DND-41 (cell line): ENCODE measurements at regions not wholly inside any gene's neighbourhood (a gene's known extent, or its start where the extent isn't known, plus 50 kb on each side); places are given as distances from the start of the nearest gene placed in this dataset.

Experiments
- ATAC-seq: fragments of 200-7000 bp; cut with Tn5 transposase; 3 replicates; pipeline ENCODE4 v1.9.1; 2021; ENCODE audit warnings: low read depth; ENCODE audit not compliant: insufficient read depth
- DNase-seq: peaks from one replicate; pipeline ENCODE4 v3.0.0-alpha.2; 2020
- H2AFZ ChIP-seq: 2 replicates; pipeline ENCODE4 v1.6.0; 2012; ENCODE audit warnings: low read depth, low read length
- H3K27ac ChIP-seq: 2 replicates; pipeline ENCODE4 v1.5.1; 2012; ENCODE audit warnings: low read length, inconsistent platforms
- H3K27me3 ChIP-seq: fragments of 200-600 bp; sonication (generic); 2 replicates; pipeline ENCODE4 v1.6.0; 2012; ENCODE audit warnings: low read length, mild to moderate bottlenecking, inconsistent platforms; ENCODE audit not compliant: insufficient read depth, poor library complexity
- H3K36me3 ChIP-seq: 2 replicates; pipeline ENCODE4 v1.5.1; 2012; ENCODE audit warnings: low read length, inconsistent platforms; ENCODE audit not compliant: insufficient read depth
- H3K4me1 ChIP-seq: 2 replicates; pipeline ENCODE4 v1.5.1; 2012; ENCODE audit warnings: mild to moderate bottlenecking, low read length; ENCODE audit not compliant: insufficient read depth
- H3K4me2 ChIP-seq: 2 replicates; pipeline ENCODE4 v1.6.0; 2012; ENCODE audit warnings: mild to moderate bottlenecking, moderate library complexity, low read length, inconsistent platforms; ENCODE audit not compliant: insufficient read depth
- H3K4me3 ChIP-seq, 2 experiments: fragments of 200-600 bp in 1 of 2; shearing (Covaris generic) in 1 of 2; 2 replicates each; pipeline ENCODE4 v1.5.1; 2012 to 2016; ENCODE audit warnings: inconsistent platforms in 2 of 2, low read length in 2 of 2, mild to moderate bottlenecking in 2 of 2, low read depth in 1 of 2, moderate library complexity in 1 of 2
- H3K79me2 ChIP-seq: 2 replicates; pipeline ENCODE4 v1.6.0; 2012; ENCODE audit warnings: low read length, inconsistent platforms; ENCODE audit not compliant: insufficient read depth
- H3K9ac ChIP-seq: 2 replicates; pipeline ENCODE4 v1.6.0; 2012; ENCODE audit warnings: low read depth, mild to moderate bottlenecking, inconsistent platforms, low read length, moderate library complexity
- H3K9me3 ChIP-seq: 2 replicates; pipeline ENCODE4 v1.5.1; 2012; ENCODE audit warnings: low read length, moderate library complexity, mild to moderate bottlenecking, inconsistent platforms; ENCODE audit not compliant: insufficient read depth, severe bottlenecking
- H4K20me1 ChIP-seq: 2 replicates; pipeline ENCODE4 v1.6.0; 2012; ENCODE audit warnings: low read length; ENCODE audit not compliant: insufficient read depth
- EZH2 ChIP-seq: IDR thresholded peaks from 3 replicates; pipeline ENCODE4 v1.6.1; 2012; ENCODE audit warnings: borderline replicate concordance, low read depth, mild to moderate bottlenecking, moderate library complexity, low read length, inconsistent platforms; ENCODE audit not compliant: severe bottlenecking
- TF ChIP-seq, protein P1 (sequence below): IDR thresholded peaks from 2 replicates; pipeline ENCODE4 v1.5.1; 2012; ENCODE audit warnings: borderline replicate concordance, low read length, moderate library complexity, mild to moderate bottlenecking; ENCODE audit not compliant: poor library complexity, severe bottlenecking; ENCODE audit errors: extremely low read depth

DNA sequence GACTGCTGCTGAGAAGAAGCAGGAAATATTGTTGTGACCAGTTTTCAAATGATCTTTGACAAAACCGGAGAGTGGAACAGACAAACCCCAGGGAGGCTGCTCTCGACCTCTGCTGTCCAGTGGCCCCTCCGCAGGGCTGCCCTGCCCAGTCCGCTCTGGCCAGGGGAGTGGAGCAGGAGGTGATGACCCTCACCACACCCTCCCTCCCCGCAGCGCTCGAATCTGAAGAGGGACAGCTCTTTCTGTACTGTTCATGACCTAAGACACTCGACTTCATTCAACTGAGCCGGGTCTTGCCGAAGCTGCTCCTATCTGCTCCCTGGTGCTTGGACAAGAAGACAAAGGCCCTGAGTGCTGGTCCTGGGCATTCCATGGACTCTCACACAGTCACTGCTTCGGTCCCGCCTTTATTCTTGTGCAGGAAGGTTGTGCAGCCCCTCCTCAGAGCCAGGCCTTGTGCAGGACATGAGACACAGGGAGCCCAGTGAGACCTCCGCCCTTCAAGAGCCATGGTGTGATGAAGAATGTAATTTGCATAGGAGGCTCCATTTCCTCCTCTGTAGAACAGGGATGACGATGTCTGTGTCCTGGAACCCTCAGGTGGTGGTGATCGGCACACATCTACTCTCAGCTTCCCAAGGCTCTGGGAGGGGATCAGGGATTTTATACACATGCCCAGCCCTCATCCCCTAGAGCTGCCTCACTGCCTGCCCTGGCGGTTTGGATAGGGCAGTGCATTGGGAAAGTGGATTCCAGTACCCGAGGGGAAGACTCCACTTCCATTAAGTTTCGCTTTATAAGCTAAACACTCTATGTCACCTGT, 97.1 kb upstream of the PRR20G start:
- Histone ChIP-seq H3K4me3 (no peak overlapping the region), H3K36me3 (no peaks in the 10 kb centered on the region), H3K27me3 (peaks cover 5% of the 10 kb centered on the region), H3K9ac (no peak overlapping the region), H3K79me2 (no peaks in the 10 kb centered on the region), H3K4me1 (no peaks in the 10 kb centered on the region), H3K27ac (no peak overlapping the region), H3K4me2 (no peak overlapping the region), H2AFZ (no peak overlapping the region), H3K9me3 (no peaks in the 10 kb centered on the region), H4K20me1 (no peaks in the 10 kb centered on the region)
- ATAC-seq (no peak), DNase-seq (no peak)
- TF ChIP-seq, protein P1, sequence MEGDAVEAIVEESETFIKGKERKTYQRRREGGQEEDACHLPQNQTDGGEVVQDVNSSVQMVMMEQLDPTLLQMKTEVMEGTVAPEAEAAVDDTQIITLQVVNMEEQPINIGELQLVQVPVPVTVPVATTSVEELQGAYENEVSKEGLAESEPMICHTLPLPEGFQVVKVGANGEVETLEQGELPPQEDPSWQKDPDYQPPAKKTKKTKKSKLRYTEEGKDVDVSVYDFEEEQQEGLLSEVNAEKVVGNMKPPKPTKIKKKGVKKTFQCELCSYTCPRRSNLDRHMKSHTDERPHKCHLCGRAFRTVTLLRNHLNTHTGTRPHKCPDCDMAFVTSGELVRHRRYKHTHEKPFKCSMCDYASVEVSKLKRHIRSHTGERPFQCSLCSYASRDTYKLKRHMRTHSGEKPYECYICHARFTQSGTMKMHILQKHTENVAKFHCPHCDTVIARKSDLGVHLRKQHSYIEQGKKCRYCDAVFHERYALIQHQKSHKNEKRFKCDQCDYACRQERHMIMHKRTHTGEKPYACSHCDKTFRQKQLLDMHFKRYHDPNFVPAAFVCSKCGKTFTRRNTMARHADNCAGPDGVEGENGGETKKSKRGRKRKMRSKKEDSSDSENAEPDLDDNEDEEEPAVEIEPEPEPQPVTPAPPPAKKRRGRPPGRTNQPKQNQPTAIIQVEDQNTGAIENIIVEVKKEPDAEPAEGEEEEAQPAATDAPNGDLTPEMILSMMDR: no peak
- TF ChIP-seq EZH2: no peak

DNA sequence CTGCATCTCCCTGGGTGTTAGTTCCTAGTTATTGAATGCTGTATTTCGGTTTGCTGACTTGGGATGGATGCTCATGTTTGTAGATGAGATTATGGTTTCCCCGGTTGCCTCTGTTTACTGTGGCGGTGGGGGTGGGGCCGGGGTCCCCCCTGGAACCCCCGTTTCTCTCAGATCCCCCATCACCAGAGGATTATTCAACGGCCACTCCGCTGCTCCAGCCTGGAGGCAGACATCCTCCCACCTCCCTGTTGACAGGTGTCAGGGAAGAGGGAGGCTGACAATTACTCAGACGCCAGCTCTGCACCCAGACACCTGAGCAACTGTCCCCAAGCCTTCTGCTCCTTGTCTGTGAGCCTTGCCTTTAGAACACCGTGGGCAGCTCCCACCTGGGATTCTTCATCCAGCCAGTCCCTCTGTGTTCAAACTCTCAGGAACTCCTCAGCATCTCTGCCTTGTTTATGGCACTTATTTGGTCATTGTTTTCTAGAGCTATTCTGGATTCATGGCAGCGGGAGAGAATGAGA, 95.9 kb upstream of the PRR20G start:
- DNase-seq (no peak), ATAC-seq (no peak)
- no peaks in the 10 kb centered on the region for H3K79me2 ChIP-seq
- H3K27me3 ChIP-seq: peaks cover 5% of the 10 kb centered on the region
- H3K36me3 ChIP-seq: no peaks in the 10 kb centered on the region
- TF ChIP-seq EZH2: no peak
- TF ChIP-seq, protein P1: no peak
- H3K9me3 ChIP-seq: no peaks in the 10 kb centered on the region
- no peak overlapping the region for H3K4me2 ChIP-seq
- H4K20me1 ChIP-seq: no peaks in the 10 kb centered on the region
- H3K9ac ChIP-seq: no peak overlapping the region
- H3K4me3 ChIP-seq: no peak overlapping the region
- no peak overlapping the region for H3K27ac ChIP-seq
- no peaks in the 10 kb centered on the region for H3K4me1 ChIP-seq
- H2AFZ ChIP-seq: no peak overlapping the region

DNA sequence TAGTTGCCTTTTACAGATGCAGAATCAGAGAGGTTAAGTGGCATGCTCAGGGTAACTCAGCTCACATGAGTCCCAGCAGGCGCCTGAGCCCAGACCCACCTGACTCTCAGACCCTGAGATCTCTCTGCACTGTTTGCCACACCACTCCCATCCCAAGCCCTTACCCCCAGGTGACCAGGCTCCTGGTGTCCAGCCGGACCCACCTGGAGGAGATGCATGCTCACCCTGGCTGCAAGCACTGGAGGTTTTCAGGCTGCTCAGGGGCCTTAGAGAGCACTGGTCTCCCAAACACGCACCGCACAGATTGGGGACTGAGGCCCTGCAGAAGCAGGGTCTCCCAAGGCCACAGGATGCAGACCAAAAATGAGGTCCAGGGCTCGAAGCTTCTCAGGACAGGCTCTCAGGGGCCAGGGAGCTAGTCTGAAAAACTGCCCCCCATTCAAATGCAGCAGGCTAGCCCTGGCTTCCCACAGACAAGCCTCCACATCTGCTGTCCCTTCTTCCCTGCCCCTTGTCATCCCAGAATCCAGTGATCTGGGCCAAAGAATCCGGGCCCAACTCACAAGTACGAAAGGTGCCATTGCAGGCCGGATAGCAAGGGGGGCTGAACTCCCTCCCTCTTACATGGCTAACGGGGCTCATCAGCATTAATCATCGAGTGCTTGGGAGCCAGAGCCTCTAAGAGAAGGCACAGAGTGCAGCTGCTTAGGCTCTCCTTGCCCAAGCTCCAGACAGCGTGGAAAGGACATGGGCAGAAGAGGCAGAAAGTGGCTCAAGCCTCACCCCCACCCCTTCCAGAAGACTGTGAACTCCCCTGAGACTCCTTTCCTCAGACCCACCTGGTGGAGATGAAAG, 90.2 kb upstream of the PRR20G start:
- no peak overlapping the region for H2AFZ ChIP-seq
- H3K9ac ChIP-seq: no peak overlapping the region
- DNase-seq: no peak
- H3K27me3 ChIP-seq: peaks cover 5% of the 10 kb centered on the region
- no peak for TF ChIP-seq EZH2
- TF ChIP-seq, protein P1: no peak
- H3K27ac ChIP-seq: no peak overlapping the region
- no peaks in the 10 kb centered on the region for H4K20me1 ChIP-seq
- H3K4me1 ChIP-seq: no peaks in the 10 kb centered on the region
- H3K36me3 ChIP-seq: no peaks in the 10 kb centered on the region
- H3K79me2 ChIP-seq: no peaks in the 10 kb centered on the region
- H3K4me2 ChIP-seq: no peak overlapping the region
- no peaks in the 10 kb centered on the region for H3K9me3 ChIP-seq
- H3K4me3 ChIP-seq: no peak overlapping the region
- ATAC-seq: no peak
